K562 (cell line): ENCODE measurements at regions not wholly inside any gene's neighbourhood (a gene's known extent, or its start where the extent isn't known, plus 50 kb on each side); places are given as distances from the start of the nearest gene placed in this dataset.

Source experiments
- ARID3B ChIP-seq: fragments of 250-450 bp; sonication (Bioruptor Pico); IDR thresholded peaks from 2 replicates; pipeline ENCODE4 v1.4.0; 2020; ENCODE audit warnings: borderline replicate concordance
- ATF1 ChIP-seq, 2 experiments: fragments of 450-650 bp in 1 of 2; IDR thresholded peaks; 2 replicates each; pipeline ENCODE4 v1.6.1; 2016; ENCODE audit warnings: missing compliant biosample characterization in 1 of 2, missing genetic modification characterization in 1 of 2
- GATAD2B ChIP-seq: fragments of 450-650 bp; IDR thresholded peaks from 2 replicates; pipeline ENCODE4 v1.6.1; 2017; ENCODE audit warnings: mild to moderate bottlenecking, borderline replicate concordance
- JUN ChIP-seq, 2 experiments: sonication (generic) in 1 of 2; formaldehyde crosslinking in 1 of 2; IDR thresholded peaks; 2 replicates each; pipeline versions ENCODE4 v1.6.1 to v1.8.0; 2012 to 2022; ENCODE audit warnings: borderline replicate concordance in 2 of 2, mild to moderate bottlenecking in 2 of 2, improper control_type of control experiment in 1 of 2, low read depth in 1 of 2, low read length in 1 of 2, missing genetic modification reagents in 1 of 2
- ZNF384 ChIP-seq: IDR thresholded peaks from 2 replicates; pipeline ENCODE4 v1.6.1; 2012; ENCODE audit warnings: low read depth, low read length, improper control_type of control experiment
- TF ChIP-seq, protein P1 (sequence below), 3 experiments: IDR thresholded peaks in 2 of 3; conservative IDR thresholded peaks in 1 of 3; 2 replicates each; pipeline ENCODE4 v1.5.1; 2011 to 2012; ENCODE audit warnings: low read length in 3 of 3, mild to moderate bottlenecking in 3 of 3, control low read depth in 2 of 3, improper control_type of control experiment in 1 of 3, inconsistent platforms in 1 of 3, low read depth in 1 of 3, mixed read lengths in 1 of 3, moderate library complexity in 1 of 3; ENCODE audit not compliant: insufficient read depth in 2 of 3

DNA sequence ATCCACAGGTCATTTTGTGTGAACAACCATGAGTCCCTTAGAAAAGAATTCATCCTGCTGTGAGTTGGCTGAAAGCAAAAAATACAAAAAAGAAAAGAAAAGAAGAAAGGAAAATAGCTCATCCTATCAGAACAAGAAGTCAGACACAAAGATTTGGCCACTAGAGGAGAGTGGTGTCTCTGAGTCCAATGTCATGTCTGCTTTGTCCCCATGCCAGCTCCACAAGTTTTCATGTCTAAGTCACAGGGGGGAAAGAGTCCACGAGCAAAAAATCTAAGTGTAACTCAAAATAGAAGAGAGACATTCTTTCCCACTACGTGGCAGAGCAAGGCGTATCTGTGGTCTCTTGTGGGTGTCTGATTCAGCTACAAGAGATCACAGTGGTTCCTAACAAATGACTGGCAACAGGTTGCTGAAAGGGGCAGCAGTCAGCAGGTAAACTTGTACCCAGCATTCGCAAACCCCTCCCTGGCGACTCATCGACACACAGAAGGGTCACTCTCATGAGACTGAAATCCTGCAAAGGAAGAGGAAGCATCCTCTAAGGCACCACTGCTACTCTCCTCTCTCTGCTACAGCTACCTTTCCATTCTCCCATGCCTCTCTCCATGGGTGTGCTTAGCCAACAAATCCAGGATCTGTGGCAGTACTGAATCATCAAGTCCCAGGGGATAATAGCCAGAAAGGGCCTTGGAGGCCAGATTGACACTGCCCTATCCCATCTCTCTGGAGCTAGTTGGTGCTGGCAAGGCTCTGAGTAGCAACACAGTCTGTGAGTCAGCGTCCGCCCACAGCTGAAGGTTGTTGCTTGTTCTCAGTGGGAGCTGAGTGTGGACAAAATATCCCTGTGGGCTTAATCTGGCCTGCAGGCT, 123.0 kb upstream of the SLC39A10 start (continued):
- TF ChIP-seq ARID3B (CRISPR knock-in tag) (no peak), GATAD2B (no peak), JUN (IDR thresholded peaks at IDR 0.05; ENCODE audit: borderline replicate concordance, low read depth, low read length) (0 out of 2 replicates have a peak, but pooled peaks have one; percentile 9), JUN (CRISPR knock-in tag; IDR thresholded peaks at IDR 0.05; ENCODE audit: borderline replicate concordance) (no peak), ZNF384 (no peak), ATF1 (CRISPR knock-in tag; IDR thresholded peaks at IDR 0.05) (no peak), ATF1 (tag; IDR thresholded peaks at IDR 0.05) (no peak)
- TF ChIP-seq, protein P1, sequence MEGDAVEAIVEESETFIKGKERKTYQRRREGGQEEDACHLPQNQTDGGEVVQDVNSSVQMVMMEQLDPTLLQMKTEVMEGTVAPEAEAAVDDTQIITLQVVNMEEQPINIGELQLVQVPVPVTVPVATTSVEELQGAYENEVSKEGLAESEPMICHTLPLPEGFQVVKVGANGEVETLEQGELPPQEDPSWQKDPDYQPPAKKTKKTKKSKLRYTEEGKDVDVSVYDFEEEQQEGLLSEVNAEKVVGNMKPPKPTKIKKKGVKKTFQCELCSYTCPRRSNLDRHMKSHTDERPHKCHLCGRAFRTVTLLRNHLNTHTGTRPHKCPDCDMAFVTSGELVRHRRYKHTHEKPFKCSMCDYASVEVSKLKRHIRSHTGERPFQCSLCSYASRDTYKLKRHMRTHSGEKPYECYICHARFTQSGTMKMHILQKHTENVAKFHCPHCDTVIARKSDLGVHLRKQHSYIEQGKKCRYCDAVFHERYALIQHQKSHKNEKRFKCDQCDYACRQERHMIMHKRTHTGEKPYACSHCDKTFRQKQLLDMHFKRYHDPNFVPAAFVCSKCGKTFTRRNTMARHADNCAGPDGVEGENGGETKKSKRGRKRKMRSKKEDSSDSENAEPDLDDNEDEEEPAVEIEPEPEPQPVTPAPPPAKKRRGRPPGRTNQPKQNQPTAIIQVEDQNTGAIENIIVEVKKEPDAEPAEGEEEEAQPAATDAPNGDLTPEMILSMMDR (IDR thresholded peaks at IDR 0.05 in 2 of 3, conservative IDR thresholded peaks at IDR 0.05 in 1 of 3; ENCODE audit: insufficient read depth in 2 of 3, low read depth in 1 of 3, low read length in 3 of 3), result peak in 2 of 3 experiments; percentile 15 to 19; a peak in 1 of 6 replicates
- TF ChIP-seq, all 486 proteins: peak for 15
